ENCODE measurements at regions not wholly inside any gene's neighbourhood (a gene's known extent, or its start where the extent isn't known, plus 50 kb on each side); places are given as distances from the start of the nearest gene placed in this dataset.

- no peaks in the 10 kb centered on the region for H3K4me1 ChIP-seq (ENCODE audit: insufficient read depth, low read length)
- no peak overlapping the region for H3K9ac ChIP-seq (ENCODE audit: insufficient read depth, low read depth, low read length)
- no peaks in the 10 kb centered on the region for H3K79me2 ChIP-seq (ENCODE audit: insufficient read depth, low read length)
- FAIRE-seq (no peak), DNase-seq (ENCODE audit: low spot score) (no peak), ATAC-seq (no peak)
- in situ Hi-C loops (cut with HindIII; ENCODE audit: extremely low pct_ligation_motif_present, low pct_unique_long_range_greater_than_20kb) (no loop called here), intact Hi-C loops (cut with micrococcal nuclease; ENCODE audit: unreplicated experiment) (no loop called here)
- no peak overlapping the region for H2AFZ ChIP-seq (ENCODE audit: low read length)
- no peak overlapping the region for H3K4me3 ChIP-seq (replicated peaks in 1 of 3; ENCODE audit: insufficient read depth in 1 of 3, low read depth in 2 of 3, low read length in 3 of 3)
- no peak for TF ChIP-seq ZSCAN9 (CRISPR knock-in tag; IDR thresholded peaks at IDR 0.05; ENCODE audit: borderline replicate concordance)
- TF ChIP-seq, protein P1, sequence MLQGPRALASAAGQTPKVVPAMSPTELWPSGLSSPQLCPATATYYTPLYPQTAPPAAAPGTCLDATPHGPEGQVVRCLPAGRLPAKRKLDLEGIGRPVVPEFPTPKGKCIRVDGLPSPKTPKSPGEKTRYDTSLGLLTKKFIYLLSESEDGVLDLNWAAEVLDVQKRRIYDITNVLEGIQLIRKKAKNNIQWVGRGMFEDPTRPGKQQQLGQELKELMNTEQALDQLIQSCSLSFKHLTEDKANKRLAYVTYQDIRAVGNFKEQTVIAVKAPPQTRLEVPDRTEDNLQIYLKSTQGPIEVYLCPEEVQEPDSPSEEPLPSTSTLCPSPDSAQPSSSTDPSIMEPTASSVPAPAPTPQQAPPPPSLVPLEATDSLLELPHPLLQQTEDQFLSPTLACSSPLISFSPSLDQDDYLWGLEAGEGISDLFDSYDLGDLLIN (CRISPR knock-in tag; IDR thresholded peaks at IDR 0.05; ENCODE audit: borderline replicate concordance): no peak
- TF ChIP-seq ZNF251 (CRISPR knock-in tag; IDR thresholded peaks at IDR 0.05): no peak
- no peak for TF ChIP-seq ZKSCAN1 (IDR thresholded peaks at IDR 0.05; ENCODE audit: low read length)
- no peak for TF ChIP-seq ZNF34 (CRISPR knock-in tag; IDR thresholded peaks at IDR 0.05; ENCODE audit: borderline replicate concordance)
- no peak for TF ChIP-seq ZNF773 (CRISPR knock-in tag; IDR thresholded peaks at IDR 0.05; ENCODE audit: borderline replicate concordance)
- no peak for TF ChIP-seq SMAD3 (CRISPR knock-in tag; IDR thresholded peaks at IDR 0.05)
- no peak for TF ChIP-seq ZNF225 (CRISPR knock-in tag; IDR thresholded peaks at IDR 0.05)
- no peak for TF ChIP-seq ATF4 (CRISPR knock-in tag; IDR thresholded peaks at IDR 0.05)
- TF ChIP-seq CHD2 (IDR thresholded peaks at IDR 0.05; ENCODE audit: low read depth, low read length): no peak
- TF ChIP-seq NFE2 (CRISPR knock-in tag; IDR thresholded peaks at IDR 0.05): no peak
- TF ChIP-seq, protein P2, sequence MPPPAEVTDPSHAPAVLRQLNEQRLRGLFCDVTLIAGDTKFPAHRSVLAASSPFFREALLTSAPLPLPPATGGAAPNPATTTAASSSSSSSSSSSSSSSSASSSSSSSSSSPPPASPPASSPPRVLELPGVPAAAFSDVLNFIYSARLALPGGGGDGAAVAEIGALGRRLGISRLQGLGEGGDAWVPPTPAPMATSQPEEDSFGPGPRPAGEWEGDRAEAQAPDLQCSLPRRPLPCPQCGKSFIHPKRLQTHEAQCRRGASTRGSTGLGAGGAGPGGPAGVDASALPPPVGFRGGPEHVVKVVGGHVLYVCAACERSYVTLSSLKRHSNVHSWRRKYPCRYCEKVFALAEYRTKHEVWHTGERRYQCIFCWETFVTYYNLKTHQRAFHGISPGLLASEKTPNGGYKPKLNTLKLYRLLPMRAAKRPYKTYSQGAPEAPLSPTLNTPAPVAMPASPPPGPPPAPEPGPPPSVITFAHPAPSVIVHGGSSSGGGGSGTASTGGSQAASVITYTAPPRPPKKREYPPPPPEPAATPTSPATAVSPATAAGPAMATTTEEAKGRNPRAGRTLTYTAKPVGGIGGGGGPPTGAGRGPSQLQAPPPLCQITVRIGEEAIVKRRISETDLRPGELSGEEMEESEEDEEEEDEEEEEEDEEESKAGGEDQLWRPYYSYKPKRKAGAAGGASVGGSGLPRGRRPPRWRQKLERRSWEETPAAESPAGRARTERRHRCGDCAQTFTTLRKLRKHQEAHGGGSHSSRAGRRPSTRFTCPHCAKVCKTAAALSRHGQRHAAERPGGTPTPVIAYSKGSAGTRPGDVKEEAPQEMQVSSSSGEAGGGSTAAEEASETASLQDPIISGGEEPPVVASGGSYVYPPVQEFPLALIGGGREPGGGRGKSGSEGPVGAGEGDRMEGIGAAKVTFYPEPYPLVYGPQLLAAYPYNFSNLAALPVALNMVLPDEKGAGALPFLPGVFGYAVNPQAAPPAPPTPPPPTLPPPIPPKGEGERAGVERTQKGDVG (CRISPR knock-in tag; IDR thresholded peaks at IDR 0.05; ENCODE audit: borderline replicate concordance): no peak
- no peak for TF ChIP-seq PAX8 (CRISPR knock-in tag; IDR thresholded peaks at IDR 0.05; ENCODE audit: borderline replicate concordance)
- no TSS peak for BruUV-seq (replicated peaks)
- no peaks in the 10 kb centered on the region for H3K27me3 ChIP-seq (ENCODE audit: control insufficient read depth in 1 of 2, insufficient read depth in 2 of 2, low read length in 2 of 2)
- H3K27ac ChIP-seq (ENCODE audit: extremely low read length, insufficient read depth, low read length): no peak overlapping the region
- peaks cover 40% of the 10 kb centered on the region for H3K9me3 ChIP-seq (ENCODE audit: low read length)
- ChIA-PET POLR2A (no interaction called here), CTCF (ENCODE audit: low intra/inter-chr PET ratio, low total read pairs) (no interaction called here)
- H3K4me2 ChIP-seq (ENCODE audit: low read depth, low read length): no peak overlapping the region
- H4K20me1 ChIP-seq (ENCODE audit: insufficient read depth, low read length): no peaks in the 10 kb centered on the region
- 15% methylated on average over 2 of the region's 7 CpGs for WGBS (ENCODE audit: low lambda C conversion rate)
- H3K36me3 ChIP-seq (replicated peaks in 1 of 2; ENCODE audit: control insufficient read depth in 1 of 2, insufficient read depth in 2 of 2, low read length in 2 of 2): no peaks in the 10 kb centered on the region
These were observed 1144.3 kb downstream of the RAPGEF2 start for GRCh38 chr4:160247091-160247656.
